Kidney epithelial cell (primary cell): ENCODE measurements at regions not wholly inside any gene's neighbourhood (a gene's known extent, or its start where the extent isn't known, plus 50 kb on each side); places are given as distances from the start of the nearest gene placed in this dataset.

Experiments used
- DNase-seq: peaks from one replicate; pipeline ENCODE4 v3.0.0-alpha.2; 2010; ENCODE audit warnings: low read depth
- H3K27me3 ChIP-seq: 2 replicates; pipeline ENCODE4 v1.6.0; 2011; ENCODE audit warnings: low read length; ENCODE audit not compliant: control insufficient read depth, insufficient read depth
- H3K36me3 ChIP-seq: 2 replicates; pipeline ENCODE4 v1.5.1; 2011; ENCODE audit warnings: low read length; ENCODE audit not compliant: control insufficient read depth, insufficient read depth
- H3K4me3 ChIP-seq: 2 replicates; pipeline ENCODE4 v1.5.1; 2011; ENCODE audit warnings: low read depth, mild to moderate bottlenecking, control low read depth, low read length
- CTCF ChIP-seq: IDR thresholded peaks from 2 replicates; pipeline ENCODE4 v1.5.1; 2011; ENCODE audit warnings: mild to moderate bottlenecking, moderate library complexity, low read length, control low read depth, inconsistent platforms; ENCODE audit not compliant: insufficient read depth, poor library complexity, severe bottlenecking

DNA sequence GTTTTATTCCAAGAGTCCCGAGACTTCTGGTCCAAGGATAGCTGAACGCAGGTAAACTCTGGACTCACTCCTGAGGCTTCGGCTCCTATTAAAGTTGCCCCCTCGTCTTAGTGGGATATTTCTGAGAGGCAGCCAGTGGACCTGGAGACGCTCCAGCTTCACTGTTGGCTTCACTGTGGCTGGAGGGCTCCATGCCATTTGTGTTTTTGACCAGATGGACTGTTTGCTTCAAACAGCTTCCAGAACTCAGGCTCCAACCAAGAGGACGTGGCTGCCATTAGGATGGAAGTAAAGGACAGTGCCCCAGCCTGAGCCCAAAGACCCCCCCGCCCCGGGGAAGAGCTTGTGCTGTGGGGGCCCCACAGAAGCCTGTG, 94.4 kb upstream of the LDAH start:
- no peak for DNase-seq
- H3K4me3 ChIP-seq, result no peak overlapping the region
- H3K36me3 ChIP-seq, result no peaks in the 10 kb centered on the region
- no peaks in the 10 kb centered on the region for H3K27me3 ChIP-seq
- TF ChIP-seq CTCF, result no peak

DNA sequence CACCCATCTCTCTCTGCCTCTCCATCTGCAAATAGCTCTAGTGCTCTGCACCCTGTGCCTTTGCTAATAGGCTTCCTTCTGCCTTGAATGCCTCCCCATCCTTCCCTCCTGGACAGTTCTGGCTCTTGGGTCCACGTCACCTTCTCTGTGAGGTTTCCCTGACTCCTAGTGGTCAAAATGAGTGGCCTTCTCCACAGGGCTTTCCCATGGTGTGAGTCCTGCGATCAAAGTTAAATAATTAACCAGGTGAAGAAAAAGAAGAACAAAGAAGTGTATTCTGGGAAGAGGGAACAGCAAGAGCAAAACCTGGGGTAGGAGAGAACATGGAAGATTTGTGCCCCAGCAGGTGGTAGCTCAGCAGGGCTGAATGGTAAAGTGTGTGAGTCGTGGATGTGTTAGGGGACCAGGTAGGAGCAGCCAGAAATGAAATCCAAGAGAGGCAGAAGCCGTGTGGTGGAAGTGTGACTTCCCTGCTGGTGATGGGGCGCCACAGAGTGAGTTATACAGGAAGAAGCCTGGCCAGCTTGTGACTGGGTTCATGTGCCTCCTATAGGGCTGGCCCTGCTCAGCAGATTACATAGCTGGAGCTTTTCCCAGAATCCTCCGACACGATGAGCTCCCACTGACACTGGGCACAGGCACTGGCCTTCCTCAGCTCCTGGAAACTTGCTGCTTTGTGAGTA, 93.8 kb upstream of the LDAH start:
- DNase-seq, result no peak
- H3K4me3 ChIP-seq, result no peak overlapping the region
- peak; percentile 28 for TF ChIP-seq CTCF
- H3K36me3 ChIP-seq, result no peaks in the 10 kb centered on the region
- H3K27me3 ChIP-seq, result no peaks in the 10 kb centered on the region

GRCh38 chr2:20915271-20915670, 92.4 kb upstream of the LDAH start:
- no peak for DNase-seq
- Histone ChIP-seq H3K27me3 (no peaks in the 10 kb centered on the region), H3K4me3 (no peak overlapping the region), H3K36me3 (no peaks in the 10 kb centered on the region)
- TF ChIP-seq CTCF, result no peak

DNA sequence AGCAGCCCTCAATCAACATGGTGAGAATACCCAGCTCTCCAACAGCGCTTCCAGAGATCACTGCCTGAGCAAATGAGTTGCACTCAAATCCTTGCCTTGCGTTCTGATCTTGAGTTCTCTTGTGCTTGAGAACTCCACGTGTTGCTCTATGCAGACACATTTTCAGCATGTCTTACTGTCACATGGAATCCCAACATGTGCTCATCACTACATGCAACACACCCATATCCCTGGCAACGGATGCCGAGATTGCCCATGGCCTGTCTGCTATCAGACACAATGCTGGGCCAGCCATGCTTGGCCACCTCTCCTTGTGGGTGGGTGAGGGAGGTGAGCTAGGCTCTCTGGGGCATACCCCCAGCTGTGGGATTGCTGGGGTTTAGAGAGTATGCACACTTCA, 91.9 kb upstream of the LDAH start:
- TF ChIP-seq CTCF, result no peak
- Histone ChIP-seq H3K27me3 (no peaks in the 10 kb centered on the region), H3K4me3 (no peak overlapping the region), H3K36me3 (no peaks in the 10 kb centered on the region)
- DNase-seq, result no peak

DNA sequence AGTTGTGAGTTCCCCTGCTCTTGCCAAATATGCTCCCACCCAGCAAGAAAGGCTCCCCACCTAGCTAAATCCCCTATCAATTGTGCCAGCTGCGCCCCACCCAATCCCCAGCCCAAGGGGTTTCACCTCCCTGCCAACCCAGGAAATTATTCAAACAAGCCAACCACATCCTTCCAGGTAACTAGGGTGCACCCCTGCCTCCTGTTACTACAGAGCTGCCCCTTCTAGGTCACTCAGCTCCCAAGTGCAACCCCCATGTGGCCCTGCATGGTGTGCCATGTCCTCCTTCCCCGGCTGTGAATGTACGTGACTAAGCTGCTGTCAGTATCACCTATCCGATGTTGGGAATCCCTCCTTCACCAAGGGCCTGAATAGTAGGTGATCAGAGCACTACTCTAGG, 91.2 kb upstream of the LDAH start:
- Histone ChIP-seq H3K27me3 (no peaks in the 10 kb centered on the region), H3K36me3 (no peaks in the 10 kb centered on the region)

More for the DNA sequence above, 91.2 kb upstream of the LDAH start:
- H3K4me3 ChIP-seq, result no peak overlapping the region
- DNase-seq, result no peak
- no peak for TF ChIP-seq CTCF
